K562 (cell line): ENCODE measurements at regions not wholly inside any gene's neighbourhood (a gene's known extent, or its start where the extent isn't known, plus 50 kb on each side); places are given as distances from the start of the nearest gene placed in this dataset.

Experiments
- ATAC-seq: fragments of 200-7000 bp; cut with Tn5 transposase; 3 replicates; pipeline ENCODE4 v1.9.1; 2020; ENCODE audit warnings: moderate library complexity
- BruUV-seq: library from RNA; stranded (reverse); fragments of 400-500 nt; replicated peaks from 2 replicates; lab custom pipeline; 2021; lab: Mats Ljungman, UMichigan
- CTCF ChIA-PET: fragments of 300-600 bp; formaldehyde crosslinking; extraction: SDS; loops from one replicate; lab custom pipeline; 2021; ENCODE audit warnings: low intra/inter-chr PET ratio; lab: Yijun Ruan, JAX
- POLR2A ChIA-PET: fragments of 300-600, 350-650 bp; sonication (Branson Sonifier 250); formaldehyde crosslinking; extraction: SDS; loops from one replicate; lab custom pipeline; 2021; ENCODE audit warnings: antibody characterized with exemption, inconsistent platforms; lab: Yijun Ruan, JAX
- DNase-seq, 4 experiments: peaks; one replicate each; pipeline versions ENCODE4 v3.0.0 to v3.0.0-alpha.2; 2011 to 2018; ENCODE audit warnings: low spot score in 3 of 4, mixed read lengths in 3 of 4; ENCODE audit errors: extremely low read depth in 1 of 4
- FAIRE-seq: peaks from 2 replicates; lab custom pipeline; 2011; peaks lifted over from hg19 to GRCh38; lab: Jason Lieb, UNC
- H2AFZ ChIP-seq: 2 replicates; pipeline ENCODE4 v1.6.0; 2011; ENCODE audit warnings: low read depth, low read length, control low read depth, inconsistent platforms
- H3K27ac ChIP-seq: fragments of 200-600 bp; 3 replicates; pipeline ENCODE4 v1.8.0; 2011; ENCODE audit warnings: low read depth, mild to moderate bottlenecking, control low read depth, inconsistent platforms, low read length, moderate library complexity, mixed read lengths; ENCODE audit errors: extremely low read depth
- H3K27me3 ChIP-seq, 2 experiments: fragments of 300-600 bp in 1 of 2; 2 replicates in 1 of 2; 3 replicates in 1 of 2; pipeline versions ENCODE4 v1.6.0 to v1.8.0; 2011; ENCODE audit warnings: inconsistent platforms in 2 of 2, low read length in 2 of 2, mild to moderate bottlenecking in 1 of 2, mixed read lengths in 1 of 2, moderate library complexity in 1 of 2; ENCODE audit not compliant: control insufficient read depth in 2 of 2, insufficient read depth in 2 of 2
- H3K36me3 ChIP-seq: fragments of 300-600 bp; 3 replicates; pipeline ENCODE4 v1.8.0; 2011; ENCODE audit warnings: mild to moderate bottlenecking, low read length, inconsistent platforms; ENCODE audit not compliant: control insufficient read depth, insufficient read depth
- H3K4me1 ChIP-seq, 2 experiments: fragments of 200-600 bp in 1 of 2; replicated peaks in 1 of 2; 2 replicates in 1 of 2; 3 replicates in 1 of 2; pipeline versions ENCODE4 v1.5.1 to v1.8.0; 2011; ENCODE audit warnings: inconsistent platforms in 2 of 2, low read length in 2 of 2, mild to moderate bottlenecking in 1 of 2, mixed read lengths in 1 of 2, moderate library complexity in 1 of 2; ENCODE audit not compliant: control insufficient read depth in 2 of 2, insufficient read depth in 2 of 2
- H3K4me2 ChIP-seq: 2 replicates; pipeline ENCODE4 v1.6.1; 2011; ENCODE audit warnings: low read length, control low read depth, inconsistent platforms, mixed read lengths; ENCODE audit not compliant: insufficient read depth
- H3K4me3 ChIP-seq: fragments of 200-600 bp; sonication (generic), shearing (Covaris generic); 2 replicates; pipeline ENCODE4 v1.5.1; 2016; ENCODE audit warnings: control low read depth, inconsistent platforms
- H3K79me2 ChIP-seq: fragments of 200-600 bp; 3 replicates; pipeline ENCODE4 v1.8.0; 2011; ENCODE audit warnings: low read length, inconsistent platforms; ENCODE audit not compliant: control insufficient read depth, insufficient read depth
- H3K9ac ChIP-seq, 2 experiments: 2 replicates each; pipeline versions ENCODE4 v1.6.0 to v1.6.1; 2011; ENCODE audit warnings: low read depth in 2 of 2, low read length in 2 of 2, control low read depth in 1 of 2, inconsistent platforms in 1 of 2, mild to moderate bottlenecking in 1 of 2, mixed read lengths in 1 of 2; ENCODE audit not compliant: insufficient read depth in 1 of 2
- H3K9me1 ChIP-seq: one replicate; pipeline ENCODE4 v1.6.0; 2011; ENCODE audit warnings: inconsistent platforms, mild to moderate bottlenecking, low read length, moderate library complexity; ENCODE audit not compliant: control insufficient read depth, insufficient read depth
- H3K9me3 ChIP-seq: replicated peaks from 2 replicates; pipeline ENCODE4 v1.5.1; 2011; ENCODE audit warnings: low read depth, low read length, inconsistent platforms; ENCODE audit not compliant: control insufficient read depth, insufficient read depth
- H4K20me1 ChIP-seq: replicated peaks from 2 replicates; pipeline ENCODE4 v1.6.1; 2011; ENCODE audit warnings: low read length, inconsistent platforms, mixed read lengths; ENCODE audit not compliant: control insufficient read depth, insufficient read depth
- DNMT1 ChIP-seq: fragments of 450-650 bp; IDR thresholded peaks from 2 replicates; pipeline ENCODE4 v1.6.1; 2016; ENCODE audit warnings: antibody characterized with exemption, mild to moderate bottlenecking
- ETV1 ChIP-seq: fragments of 450-650 bp; conservative IDR thresholded peaks from 2 replicates; pipeline ENCODE4 v1.6.1; 2016; ENCODE audit warnings: missing genetic modification characterization, control low read depth, low read depth, missing compliant biosample characterization
- LARP7 ChIP-seq: fragments of 450-650 bp; IDR thresholded peaks from 2 replicates; pipeline ENCODE4 v1.6.1; 2016
- MCM3 ChIP-seq: fragments of 450-650 bp; IDR thresholded peaks from 2 replicates; pipeline ENCODE4 v1.6.1; 2016
- PHTF2 ChIP-seq: fragments of 250-450 bp; sonication (Bioruptor Pico); IDR thresholded peaks from 2 replicates; pipeline ENCODE4 v1.5.0; 2021; ENCODE audit warnings: mild to moderate bottlenecking
- POU5F1 ChIP-seq: fragments of 150-350 bp; IDR thresholded peaks from 2 replicates; pipeline ENCODE4 v1.6.1; 2014; ENCODE audit warnings: borderline replicate concordance, low read length, low read depth, mild to moderate bottlenecking; ENCODE audit not compliant: partially characterized antibody
- SOX6 ChIP-seq: fragments of 450-650 bp; IDR thresholded peaks from 2 replicates; pipeline ENCODE4 v1.6.1; 2014; ENCODE audit warnings: mild to moderate bottlenecking
- ZNF121 ChIP-seq: sonication (generic); formaldehyde crosslinking; conservative IDR thresholded peaks from 2 replicates; pipeline ENCODE4 v1.8.0; 2022; ENCODE audit warnings: missing genetic modification reagents
- ZNF707 ChIP-seq: fragments of 250-450 bp; sonication (Bioruptor Pico); conservative IDR thresholded peaks from 2 replicates; pipeline ENCODE4 v1.8.0; 2022; ENCODE audit warnings: inconsistent platforms, mild to moderate bottlenecking, moderate library complexity
- WGBS: fragments of 100-300 bp; shearing (Covaris generic); methylation state at CpG from one replicate; pipeline ENCODE4 v1.1.6; 2016; ENCODE audit warnings: low coverage, mixed read lengths; ENCODE audit not compliant: insufficient coverage; ENCODE audit errors: missing lambda C conversion rate; 5-methylcytosine and 5-hydroxymethylcytosine counted together
- in situ Hi-C: fragments of 300-500 bp; cut with MboI; formaldehyde crosslinking; loops from 4 replicates; pipeline ENCODE4 v1.15.0; 2018; ENCODE audit warnings: inconsistent platforms, mixed read lengths
- intact Hi-C: fragments of 100-400 bp; cut with micrococcal nuclease; formaldehyde crosslinking; loops from 2 replicates; pipeline ENCODE4 v1.14.2; 2022

- H2AFZ ChIP-seq = no peak overlapping the region
- no peak for TF ChIP-seq ETV1 (tag)
- no peak for TF ChIP-seq ZNF707 (CRISPR knock-in tag)
- TF ChIP-seq DNMT1 = no peak
- TF ChIP-seq LARP7 = no peak
- TF ChIP-seq SOX6 = no peak
- TF ChIP-seq POU5F1 = no peak
- TF ChIP-seq MCM3 = no peak
- no peak for TF ChIP-seq PHTF2 (CRISPR knock-in tag)
- no peak for TF ChIP-seq ZNF121 (CRISPR knock-in tag)
These were observed 834.4 kb upstream of the DDX18 start for GRCh38 chr2:116979916-116980764.

More at GRCh38 chr2:116979916-116980764, 834.4 kb upstream of the DDX18 start:
- no peak overlapping the region for H3K27ac ChIP-seq
- BruUV-seq = no TSS peak
- no peak overlapping the region for H3K4me3 ChIP-seq
- in situ Hi-C loops (no loop called here), intact Hi-C loops (no loop called here)
- WGBS = 0% methylated on average over 2 of the region's 2 CpGs
- H3K27me3 ChIP-seq = no peaks in the 10 kb centered on the region
- H3K79me2 ChIP-seq = no peaks in the 10 kb centered on the region
- H3K9me3 ChIP-seq = no peaks in the 10 kb centered on the region
- no peak for FAIRE-seq
- H4K20me1 ChIP-seq = no peaks in the 10 kb centered on the region
- no peak overlapping the region for H3K9ac ChIP-seq
- DNase-seq = no peak
- no peaks in the 10 kb centered on the region for H3K4me1 ChIP-seq
- H3K36me3 ChIP-seq = no peaks in the 10 kb centered on the region
- H3K9me1 ChIP-seq = no peaks in the 10 kb centered on the region
- CTCF ChIA-PET = no interaction called here
- POLR2A ChIA-PET = no interaction called here
- H3K4me2 ChIP-seq = no peak overlapping the region
- ATAC-seq = no peak
